ENCODE measurements at regions not wholly inside any gene's neighbourhood (a gene's known extent, or its start where the extent isn't known, plus 50 kb on each side); places are given as distances from the start of the nearest gene placed in this dataset.

DNA sequence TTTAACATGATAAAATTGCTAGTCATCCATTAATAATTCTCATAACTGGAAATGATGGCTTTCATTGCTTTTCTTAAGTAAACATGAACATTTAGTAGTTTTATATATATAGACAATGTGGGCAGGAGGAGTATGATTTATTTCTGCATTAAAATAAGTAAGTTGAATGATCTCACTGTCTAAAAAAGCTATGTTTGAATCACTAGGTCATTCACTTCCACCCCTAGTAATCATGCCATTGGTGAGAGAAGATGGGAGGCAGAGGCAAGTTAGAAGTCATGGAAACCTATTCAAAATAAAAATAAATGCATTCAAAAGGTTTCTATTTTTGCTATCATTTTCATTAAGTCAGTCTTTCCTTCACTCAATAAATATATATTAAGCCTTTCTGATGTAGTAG, 226.4 kb downstream of the DUSP10 start:
- H3K36me3 ChIP-seq, result no peaks in the 10 kb centered on the region
- no peaks in the 10 kb centered on the region for H3K9me3 ChIP-seq
- H3K4me3 ChIP-seq, result no peak overlapping the region
- DNase-seq (ENCODE audit: low spot score), result no peak
- no peak overlapping the region for H3K27ac ChIP-seq
- no peaks in the 10 kb centered on the region for H3K27me3 ChIP-seq
- no peaks in the 10 kb centered on the region for H3K4me1 ChIP-seq
- TF ChIP-seq, protein P1, sequence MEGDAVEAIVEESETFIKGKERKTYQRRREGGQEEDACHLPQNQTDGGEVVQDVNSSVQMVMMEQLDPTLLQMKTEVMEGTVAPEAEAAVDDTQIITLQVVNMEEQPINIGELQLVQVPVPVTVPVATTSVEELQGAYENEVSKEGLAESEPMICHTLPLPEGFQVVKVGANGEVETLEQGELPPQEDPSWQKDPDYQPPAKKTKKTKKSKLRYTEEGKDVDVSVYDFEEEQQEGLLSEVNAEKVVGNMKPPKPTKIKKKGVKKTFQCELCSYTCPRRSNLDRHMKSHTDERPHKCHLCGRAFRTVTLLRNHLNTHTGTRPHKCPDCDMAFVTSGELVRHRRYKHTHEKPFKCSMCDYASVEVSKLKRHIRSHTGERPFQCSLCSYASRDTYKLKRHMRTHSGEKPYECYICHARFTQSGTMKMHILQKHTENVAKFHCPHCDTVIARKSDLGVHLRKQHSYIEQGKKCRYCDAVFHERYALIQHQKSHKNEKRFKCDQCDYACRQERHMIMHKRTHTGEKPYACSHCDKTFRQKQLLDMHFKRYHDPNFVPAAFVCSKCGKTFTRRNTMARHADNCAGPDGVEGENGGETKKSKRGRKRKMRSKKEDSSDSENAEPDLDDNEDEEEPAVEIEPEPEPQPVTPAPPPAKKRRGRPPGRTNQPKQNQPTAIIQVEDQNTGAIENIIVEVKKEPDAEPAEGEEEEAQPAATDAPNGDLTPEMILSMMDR (IDR thresholded peaks at IDR 0.05), result no peak

DNA sequence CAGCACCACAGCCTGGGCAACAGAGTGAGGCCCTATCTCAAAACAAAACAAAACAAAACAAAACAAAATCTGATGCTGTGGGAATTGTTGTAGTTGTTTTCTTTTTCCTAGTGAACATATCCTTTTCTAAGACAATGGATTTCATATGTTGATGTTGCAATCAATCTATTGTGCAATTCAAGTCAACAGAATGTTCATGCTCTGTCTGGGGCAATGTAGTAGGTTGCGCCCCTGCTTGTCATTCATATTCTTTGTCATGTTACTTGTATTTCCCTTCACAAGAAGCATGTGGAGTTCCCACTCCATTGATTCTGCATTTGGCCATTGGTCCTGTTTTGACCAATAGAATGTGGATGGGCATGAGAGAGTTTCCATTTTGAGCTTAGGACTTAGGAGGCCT, 223.9 kb downstream of the DUSP10 start:
- Histone ChIP-seq H3K4me3 (no peak overlapping the region), H3K27me3 (no peaks in the 10 kb centered on the region), H3K36me3 (no peaks in the 10 kb centered on the region), H3K4me1 (no peaks in the 10 kb centered on the region), H3K27ac (no peak overlapping the region), H3K9me3 (no peaks in the 10 kb centered on the region)
- DNase-seq (ENCODE audit: low spot score), result no peak
- TF ChIP-seq, protein P1 (IDR thresholded peaks at IDR 0.05), result no peak

DNA sequence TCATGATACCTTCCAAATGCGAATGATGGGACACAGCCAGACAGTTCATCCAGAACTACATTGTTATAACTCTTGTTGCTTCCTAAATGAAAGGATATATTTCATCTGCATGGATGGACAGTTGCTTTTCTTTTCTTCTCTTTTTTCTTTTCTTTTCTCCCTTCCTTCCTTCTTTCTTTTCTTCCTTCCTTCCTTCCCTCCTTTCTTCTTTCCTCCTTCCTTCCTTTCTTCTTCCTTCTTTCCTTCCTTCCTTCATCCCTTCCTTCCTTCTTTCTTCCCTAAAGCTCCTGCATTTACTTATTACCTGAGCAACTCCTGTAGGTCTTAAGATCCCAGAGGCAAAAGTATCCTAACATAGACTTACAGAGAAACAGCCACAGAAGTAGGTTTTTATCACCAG, 221.6 kb downstream of the DUSP10 start:
- no peaks in the 10 kb centered on the region for H3K27me3 ChIP-seq
- H3K27ac ChIP-seq, result no peak overlapping the region
- H3K4me3 ChIP-seq, result no peak overlapping the region
- no peaks in the 10 kb centered on the region for H3K36me3 ChIP-seq
- TF ChIP-seq, protein P1 (IDR thresholded peaks at IDR 0.05), result no peak
- DNase-seq (ENCODE audit: low spot score), result no peak
- H3K9me3 ChIP-seq, result no peaks in the 10 kb centered on the region
- H3K4me1 ChIP-seq, result no peaks in the 10 kb centered on the region

DNA sequence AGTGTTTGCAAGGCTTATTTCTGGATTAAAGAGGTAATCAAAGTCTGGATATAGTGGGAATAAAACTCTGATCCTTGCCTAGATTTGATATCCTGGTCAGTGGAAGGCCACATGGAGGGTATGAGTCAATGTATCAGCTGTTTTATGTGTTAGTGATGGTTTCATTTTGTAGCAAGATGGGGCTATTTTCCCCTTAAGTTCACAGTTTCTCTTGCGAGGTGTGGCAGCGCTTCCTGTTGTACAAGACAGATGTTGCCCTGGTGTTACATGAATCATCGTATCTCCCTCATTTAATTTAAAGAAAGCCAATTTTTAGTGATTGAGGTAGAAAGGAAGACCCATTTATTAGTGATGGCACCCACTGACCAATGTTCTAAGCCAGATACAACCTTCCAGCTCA, 220.2 kb downstream of the DUSP10 start:
- no peaks in the 10 kb centered on the region for H3K9me3 ChIP-seq
- H3K4me3 ChIP-seq, result no peak overlapping the region
- H3K36me3 ChIP-seq, result no peaks in the 10 kb centered on the region
- no peak for DNase-seq (ENCODE audit: low spot score)
- H3K27ac ChIP-seq, result no peak overlapping the region
- TF ChIP-seq, protein P1 (IDR thresholded peaks at IDR 0.05), result no peak
- no peaks in the 10 kb centered on the region for H3K27me3 ChIP-seq
- H3K4me1 ChIP-seq, result no peaks in the 10 kb centered on the region

DNA sequence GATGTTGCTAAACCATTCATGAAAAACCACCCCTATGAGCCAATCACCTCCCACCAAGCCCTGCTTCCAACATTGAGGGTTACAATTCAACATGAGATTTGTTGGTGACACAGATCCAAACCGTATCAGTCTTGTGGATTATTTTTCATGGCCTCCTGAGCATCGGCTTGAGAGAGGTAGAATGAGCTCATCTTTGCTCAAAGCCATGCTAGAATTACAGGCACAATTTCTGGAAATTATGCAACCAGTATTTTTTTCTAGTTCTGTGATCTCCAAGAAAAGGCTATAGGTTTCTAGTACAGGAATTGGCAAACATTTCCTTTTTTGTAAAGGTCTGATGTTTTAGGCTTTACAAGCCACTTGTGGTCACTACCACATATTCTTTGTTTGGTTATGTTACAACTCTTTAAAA, 219.4 kb downstream of the DUSP10 start:
- H3K4me3 ChIP-seq, result no peak overlapping the region
- DNase-seq (ENCODE audit: low spot score), result no peak
- no peaks in the 10 kb centered on the region for H3K36me3 ChIP-seq

DNA sequence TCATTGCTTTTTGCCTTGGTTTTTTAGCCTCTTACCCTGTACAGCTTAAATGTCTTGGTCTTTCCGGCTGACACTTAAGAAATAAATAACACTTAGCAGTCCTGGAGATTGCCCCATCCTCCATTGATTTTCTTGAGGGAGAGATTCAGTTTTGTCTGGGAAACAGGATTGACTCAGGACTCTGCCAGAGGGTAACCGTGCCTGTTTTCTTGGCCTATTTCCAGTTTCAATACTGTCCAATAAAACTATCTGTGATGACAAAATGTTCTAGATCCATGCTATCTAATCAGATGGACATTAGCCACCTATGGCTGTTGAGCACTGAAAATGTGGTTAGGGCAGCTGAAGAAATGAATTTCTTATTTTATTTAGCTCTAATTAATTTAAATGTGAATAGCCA, 216.1 kb downstream of the DUSP10 start:
- DNase-seq (ENCODE audit: low spot score), result no peak
- TF ChIP-seq, protein P1 (IDR thresholded peaks at IDR 0.05), result no peak
- H3K9me3 ChIP-seq, result no peaks in the 10 kb centered on the region
- H3K4me1 ChIP-seq, result no peaks in the 10 kb centered on the region
- H3K36me3 ChIP-seq, result no peaks in the 10 kb centered on the region
- no peaks in the 10 kb centered on the region for H3K27me3 ChIP-seq
- no peak overlapping the region for H3K4me3 ChIP-seq
- no peak overlapping the region for H3K27ac ChIP-seq

More for the DNA sequence above, 219.4 kb downstream of the DUSP10 start:
- Histone ChIP-seq H3K27ac (no peak overlapping the region), H3K27me3 (no peaks in the 10 kb centered on the region), H3K9me3 (no peaks in the 10 kb centered on the region), H3K4me1 (no peaks in the 10 kb centered on the region)
- TF ChIP-seq, protein P1 (IDR thresholded peaks at IDR 0.05), result no peak
